ENCODE measurements at regions not wholly inside any gene's neighbourhood (a gene's known extent, or its start where the extent isn't known, plus 50 kb on each side); places are given as distances from the start of the nearest gene placed in this dataset.

DNA sequence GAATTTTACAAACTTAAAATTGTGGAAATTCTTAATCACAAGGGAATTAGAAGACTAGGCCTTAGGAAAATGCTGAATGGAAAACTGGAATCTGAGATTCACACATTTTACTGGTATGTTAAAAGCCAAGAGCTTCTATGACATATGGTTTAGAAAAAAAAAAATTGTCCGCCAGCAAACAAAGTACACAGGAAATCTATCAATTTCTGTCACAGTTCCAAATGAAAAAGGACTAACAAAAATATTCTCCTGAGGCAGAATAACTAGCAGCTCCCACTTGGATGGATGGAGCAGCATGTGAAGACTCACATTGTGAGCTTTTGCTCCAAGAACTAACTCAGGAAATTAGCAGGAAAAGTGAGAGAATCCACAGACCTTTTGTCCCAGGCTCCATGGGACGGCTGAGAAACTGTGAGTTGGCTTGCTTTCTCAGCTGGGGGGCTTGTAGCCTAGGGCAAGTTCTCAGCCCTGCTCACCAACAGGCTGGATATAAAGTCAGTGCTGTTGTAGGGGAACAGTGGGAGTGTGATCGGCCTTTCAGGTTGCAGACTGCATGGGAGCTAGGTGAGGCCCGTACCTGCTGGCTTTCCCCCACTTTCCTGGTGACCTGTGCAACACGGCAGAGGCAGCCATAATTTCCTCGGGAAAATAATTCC lies 731.1 kb upstream of the SGO1 start:
- H3K9me3 ChIP-seq (replicated peaks in 1 of 2; ENCODE audit: control insufficient read depth in 1 of 2, insufficient read depth in 1 of 2, low read length in 2 of 2): peaks cover 11 to 16% of the 10 kb centered on the region in 2 donors
- no peak overlapping the region for H3K27ac Mint-ChIP-seq
- H3K27me3 Mint-ChIP-seq (ENCODE audit: low read depth in 3 of 3): no peaks in the 10 kb centered on the region
- H3K4me3 Mint-ChIP-seq: no peak overlapping the region
- H3K27me3 ChIP-seq (ENCODE audit: control insufficient read depth in 2 of 2, insufficient read depth in 2 of 2, low read length in 2 of 2): no peaks in the 10 kb centered on the region
- H3K36me3 ChIP-seq (replicated peaks in 1 of 2; ENCODE audit: control insufficient read depth in 1 of 2, insufficient read depth in 2 of 2, low read length in 2 of 2): no peaks in the 10 kb centered on the region
- TF ChIP-seq, protein P1, sequence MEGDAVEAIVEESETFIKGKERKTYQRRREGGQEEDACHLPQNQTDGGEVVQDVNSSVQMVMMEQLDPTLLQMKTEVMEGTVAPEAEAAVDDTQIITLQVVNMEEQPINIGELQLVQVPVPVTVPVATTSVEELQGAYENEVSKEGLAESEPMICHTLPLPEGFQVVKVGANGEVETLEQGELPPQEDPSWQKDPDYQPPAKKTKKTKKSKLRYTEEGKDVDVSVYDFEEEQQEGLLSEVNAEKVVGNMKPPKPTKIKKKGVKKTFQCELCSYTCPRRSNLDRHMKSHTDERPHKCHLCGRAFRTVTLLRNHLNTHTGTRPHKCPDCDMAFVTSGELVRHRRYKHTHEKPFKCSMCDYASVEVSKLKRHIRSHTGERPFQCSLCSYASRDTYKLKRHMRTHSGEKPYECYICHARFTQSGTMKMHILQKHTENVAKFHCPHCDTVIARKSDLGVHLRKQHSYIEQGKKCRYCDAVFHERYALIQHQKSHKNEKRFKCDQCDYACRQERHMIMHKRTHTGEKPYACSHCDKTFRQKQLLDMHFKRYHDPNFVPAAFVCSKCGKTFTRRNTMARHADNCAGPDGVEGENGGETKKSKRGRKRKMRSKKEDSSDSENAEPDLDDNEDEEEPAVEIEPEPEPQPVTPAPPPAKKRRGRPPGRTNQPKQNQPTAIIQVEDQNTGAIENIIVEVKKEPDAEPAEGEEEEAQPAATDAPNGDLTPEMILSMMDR (IDR thresholded peaks at IDR 0.05): no peak
- no peaks in the 10 kb centered on the region for H3K79me2 ChIP-seq (ENCODE audit: insufficient read depth, low read length)
- DNase-seq: no peak
- H3K9me3 Mint-ChIP-seq: peaks cover 5 to 21% (median 12%) of the 10 kb centered on the region in 7 donors
- intact Hi-C loops (cut with micrococcal nuclease): no loop called here
- H3K4me2 ChIP-seq (replicated peaks; ENCODE audit: extremely low read depth, low read length, poor library complexity, severe bottlenecking): no peak overlapping the region
- H2AFZ ChIP-seq (ENCODE audit: insufficient read depth, low read depth, low read length, poor library complexity, severe bottlenecking): no peak overlapping the region
- no peak overlapping the region for H3K9ac ChIP-seq (ENCODE audit: insufficient read depth, low read length, poor library complexity, severe bottlenecking)
- no peaks in the 10 kb centered on the region for H3K4me1 Mint-ChIP-seq
- no peak overlapping the region for H3K4me3 ChIP-seq (replicated peaks in 1 of 3; ENCODE audit: low read depth in 2 of 3, low read length in 3 of 3)
- no peaks in the 10 kb centered on the region for H3K4me1 ChIP-seq (ENCODE audit: control insufficient read depth in 1 of 2, insufficient read depth in 2 of 2, low read length in 2 of 2)
- 74% methylated on average over 4 of the region's 6 CpGs for WGBS (ENCODE audit: insufficient coverage)
- no peaks in the 10 kb centered on the region for H4K20me1 ChIP-seq (ENCODE audit: insufficient read depth, low read length)
- H3K27ac ChIP-seq (ENCODE audit: low read depth in 1 of 2, low read length in 2 of 2): no peak overlapping the region
- no peaks in the 10 kb centered on the region for H3K36me3 Mint-ChIP-seq

DNA sequence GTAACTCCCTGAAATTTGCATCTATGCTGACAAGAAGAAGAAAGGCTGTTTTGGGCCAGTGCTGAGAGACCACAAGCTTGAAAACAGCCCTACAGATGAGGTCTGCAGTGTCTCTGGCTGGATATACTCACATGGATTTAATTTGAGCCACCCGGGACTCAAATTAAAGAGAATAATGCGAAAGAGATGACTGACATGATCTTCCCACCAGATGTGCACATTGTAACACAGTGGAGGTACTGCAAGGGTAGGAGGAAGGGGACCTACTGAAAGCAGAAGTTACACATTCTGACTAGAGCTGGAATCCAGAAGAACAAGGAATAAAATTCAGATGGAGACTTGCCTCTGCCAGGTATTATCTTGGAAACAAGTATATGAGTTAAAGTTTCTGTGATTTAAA lies 728.3 kb upstream of the SGO1 start:
- Histone ChIP-seq H3K9ac (ENCODE audit: insufficient read depth, low read length, poor library complexity, severe bottlenecking) (no peak overlapping the region), H2AFZ (ENCODE audit: insufficient read depth, low read depth, low read length, poor library complexity, severe bottlenecking) (no peak overlapping the region), H3K79me2 (ENCODE audit: insufficient read depth, low read length) (no peaks in the 10 kb centered on the region), H3K9me3 (replicated peaks in 1 of 2; ENCODE audit: control insufficient read depth in 1 of 2, insufficient read depth in 1 of 2, low read length in 2 of 2) (peaks cover 11 to 20% of the 10 kb centered on the region in 2 donors), H3K4me2 (replicated peaks; ENCODE audit: extremely low read depth, low read length, poor library complexity, severe bottlenecking) (no peak overlapping the region), H4K20me1 (ENCODE audit: insufficient read depth, low read length) (no peaks in the 10 kb centered on the region), H3K27me3 (ENCODE audit: control insufficient read depth in 2 of 2, insufficient read depth in 2 of 2, low read length in 2 of 2) (no peaks in the 10 kb centered on the region), H3K4me3 (replicated peaks in 1 of 3; ENCODE audit: low read depth in 2 of 3, low read length in 3 of 3) (no peak overlapping the region), H3K36me3 (replicated peaks in 1 of 2; ENCODE audit: control insufficient read depth in 1 of 2, insufficient read depth in 2 of 2, low read length in 2 of 2) (no peaks in the 10 kb centered on the region), H3K4me1 (ENCODE audit: control insufficient read depth in 1 of 2, insufficient read depth in 2 of 2, low read length in 2 of 2) (no peaks in the 10 kb centered on the region), H3K27ac (ENCODE audit: low read depth in 1 of 2, low read length in 2 of 2) (no peak overlapping the region)
- H3K27me3 Mint-ChIP-seq (ENCODE audit: low read depth in 3 of 3): no peaks in the 10 kb centered on the region
- TF ChIP-seq, protein P1 (IDR thresholded peaks at IDR 0.05): no peak
- intact Hi-C loops (cut with micrococcal nuclease): no loop called here
- no peak overlapping the region for H3K4me3 Mint-ChIP-seq
- no peaks in the 10 kb centered on the region for H3K4me1 Mint-ChIP-seq
- WGBS (ENCODE audit: insufficient coverage): 80% methylated on average over 1 of the region's 2 CpGs
- H3K36me3 Mint-ChIP-seq: no peaks in the 10 kb centered on the region
- H3K9me3 Mint-ChIP-seq: peaks cover 0 to 15% (median 7%) of the 10 kb centered on the region in 7 donors
- no peak for DNase-seq
- no peak overlapping the region for H3K27ac Mint-ChIP-seq

Data from CD14-positive monocyte (primary cell).